ENCODE measurements at regions not wholly inside any gene's neighbourhood (a gene's known extent, or its start where the extent isn't known, plus 50 kb on each side); places are given as distances from the start of the nearest gene placed in this dataset.

GRCh38 chr4:62881210-62881609 lies 1528.0 kb downstream of the TECRL start:
- TF ChIP-seq MXI1 (IDR thresholded peaks at IDR 0.05; ENCODE audit: borderline replicate concordance, low read depth, low read length) (no peak), RAD21 (IDR thresholded peaks at IDR 0.05; ENCODE audit: low read length) (no peak), CTCF (conservative IDR thresholded peaks at IDR 0.05; ENCODE audit: low read depth, low read length) (no peak), RFX5 (IDR thresholded peaks at IDR 0.05; ENCODE audit: low read depth, low read length) (no peak), USF2 (IDR thresholded peaks at IDR 0.05; ENCODE audit: low read depth, low read length) (no peak), POLR2A (IDR thresholded peaks at IDR 0.05; ENCODE audit: low read depth, low read length) (no peak), ELK1 (IDR thresholded peaks at IDR 0.05; ENCODE audit: borderline replicate concordance, low read depth, low read length) (no peak)

All from IMR-90 (cell line).